GM20000 (cell line): ENCODE measurements at regions not wholly inside any gene's neighbourhood (a gene's known extent, or its start where the extent isn't known, plus 50 kb on each side); places are given as distances from the start of the nearest gene placed in this dataset.

Experiments used
- DNase-seq: peaks from one replicate; pipeline ENCODE4 v3.0.0; 2012; ENCODE audit warnings: low spot score
- CTCF ChIP-seq: IDR thresholded peaks from 2 replicates; pipeline ENCODE4 v1.5.1; 2012; ENCODE audit warnings: mild to moderate bottlenecking, control low read depth; ENCODE audit errors: extremely low read depth, missing control alignments

- no peak for TF ChIP-seq CTCF
- no peak for DNase-seq
Observed at GRCh38 chr12:90153827-90154226, 445.2 kb upstream of the ATP2B1 start.

- TF ChIP-seq CTCF = no peak
- no peak for DNase-seq
Observed at GRCh38 chr12:90152897-90153624, 444.4 kb upstream of the ATP2B1 start.

- DNase-seq = no peak
- no peak for TF ChIP-seq CTCF
Observed at GRCh38 chr12:90151491-90152015, 442.9 kb upstream of the ATP2B1 start.

- no peak for TF ChIP-seq CTCF
- DNase-seq = no peak
Observed at GRCh38 chr12:90149453-90149852, 440.8 kb upstream of the ATP2B1 start.

GRCh38 chr12:90129366-90130030, 420.9 kb upstream of the ATP2B1 start:
- TF ChIP-seq CTCF = no peak
- no peak for DNase-seq

- no peak for DNase-seq
- TF ChIP-seq CTCF = no peak
Observed at GRCh38 chr12:90128526-90128925, 419.9 kb upstream of the ATP2B1 start.

- no peak for TF ChIP-seq CTCF
- DNase-seq = no peak
Observed at GRCh38 chr12:90126125-90126524, 417.5 kb upstream of the ATP2B1 start.
